HCT116 (cell line): ENCODE measurements at regions not wholly inside any gene's neighbourhood (a gene's known extent, or its start where the extent isn't known, plus 50 kb on each side); places are given as distances from the start of the nearest gene placed in this dataset.

Experiments used
- ATAC-seq: fragments of 200-7000 bp; cut with Tn5 transposase; 2 replicates; pipeline ENCODE4 v1.9.1; 2020; ENCODE audit warnings: mild to moderate bottlenecking, moderate library complexity
- BruUV-seq: library from RNA; stranded (reverse); fragments of 400-500 nt; replicated peaks from 2 replicates; lab custom pipeline; 2021; lab: Mats Ljungman, UMichigan
- CTCF ChIA-PET: fragments of 300-600 bp; sonication (Branson Sonifier 250); formaldehyde crosslinking; loops from one replicate; lab custom pipeline; 2021; ENCODE audit warnings: antibody characterized with exemption; lab: Charles Lee
- POLR2A ChIA-PET: fragments of 300-600, 350-600 bp; sonication (Branson Sonifier 250); formaldehyde crosslinking; loops from one replicate; lab custom pipeline; 2021; ENCODE audit warnings: antibody characterized with exemption; lab: Charles Lee
- RAD21 ChIA-PET, 2 experiments: fragments of 300-600 bp; sonication (Branson Sonifier 250); formaldehyde crosslinking; loops; one replicate each; lab custom pipeline; 2023; ENCODE audit warnings: low total read pairs in 2 of 2; ENCODE audit not compliant: uncharacterized antibody in 2 of 2, unreplicated experiment in 2 of 2, low non-redundant PET in 1 of 2; lab: Charles Lee
- DNase-seq: peaks from one replicate; pipeline ENCODE4 v3.0.0-alpha.2; 2010; ENCODE audit warnings: low read depth, low spot score
- H2AFZ ChIP-seq: fragments of 200-600 bp; shearing (Covaris generic), sonication (generic); 2 replicates; pipeline ENCODE4 v1.6.1; 2017; ENCODE audit warnings: low read depth, mixed run types, mixed read lengths, antibody characterized with exemption, low read length; ENCODE audit not compliant: poor library complexity, severe bottlenecking
- H3K27ac ChIP-seq: 2 replicates; pipeline ENCODE4 v1.5.1; 2012; ENCODE audit warnings: low read depth, low read length
- H3K27me3 ChIP-seq: fragments of 200-600 bp; sonication (generic); 2 replicates; pipeline ENCODE4 v1.6.1; 2016; ENCODE audit warnings: mixed run types, low read length, mixed read lengths; ENCODE audit not compliant: insufficient read depth
- H3K36me3 ChIP-seq, 2 experiments: fragments of 200-500 bp in 1 of 2; fragments of 200-600 bp in 1 of 2; sonication (Bioruptor generic) in 1 of 2; sonication (generic) in 1 of 2; 2 replicates each; pipeline versions ENCODE4 v1.5.1 to v1.6.1; 2014 to 2016; ENCODE audit warnings: low read length in 2 of 2, inconsistent platforms in 1 of 2, mixed read lengths in 1 of 2, mixed run types in 1 of 2; ENCODE audit not compliant: insufficient read depth in 2 of 2, control insufficient read depth in 1 of 2
- H3K4me1 ChIP-seq, 2 experiments: fragments of 200-600 bp in 1 of 2; sonication (generic) in 1 of 2; 2 replicates each; pipeline versions ENCODE4 v1.5.1 to v1.6.1; 2012 to 2017; ENCODE audit warnings: low read length in 2 of 2, inconsistent platforms in 1 of 2, mild to moderate bottlenecking in 1 of 2, mixed read lengths in 1 of 2, mixed run types in 1 of 2, moderate library complexity in 1 of 2; ENCODE audit not compliant: insufficient read depth in 2 of 2, control insufficient read depth in 1 of 2
- H3K4me2 ChIP-seq: fragments of 200-600 bp; sonication (generic); 2 replicates; pipeline ENCODE4 v1.6.1; 2017; ENCODE audit warnings: mixed run types, low read length, mixed read lengths
- H3K4me3 ChIP-seq, 2 experiments: fragments of 200-600 bp in 1 of 2; sonication (generic) in 1 of 2; replicated peaks in 1 of 2; 2 replicates each; pipeline ENCODE4 v1.5.1; 2011 to 2016; ENCODE audit warnings: low read length in 2 of 2, control low read depth in 1 of 2, low read depth in 1 of 2, mild to moderate bottlenecking in 1 of 2, mixed read lengths in 1 of 2, mixed run types in 1 of 2
- H3K79me2 ChIP-seq: fragments of 200-600 bp; sonication (generic); 2 replicates; pipeline ENCODE4 v1.6.1; 2017; ENCODE audit warnings: mild to moderate bottlenecking, mixed run types, low read length, moderate library complexity, mixed read lengths; ENCODE audit not compliant: insufficient read depth
- H3K9ac ChIP-seq: fragments of 200-600 bp; sonication (generic); 2 replicates; pipeline ENCODE4 v1.6.1; 2016; ENCODE audit warnings: low read length, mixed read lengths
- H3K9me2 ChIP-seq: fragments of 200-600 bp; sonication (generic), shearing (Covaris generic); 2 replicates; pipeline ENCODE4 v1.6.1; 2017; ENCODE audit warnings: mixed run types, mild to moderate bottlenecking, moderate library complexity; ENCODE audit not compliant: insufficient read depth
- H3K9me3 ChIP-seq, 2 experiments: fragments of 200-500 bp in 1 of 2; fragments of 200-600 bp in 1 of 2; sonication (Bioruptor generic) in 1 of 2; sonication (generic) in 1 of 2; 2 replicates each; pipeline ENCODE4 v1.6.1; 2014 to 2017; ENCODE audit warnings: low read length in 2 of 2, mixed read lengths in 2 of 2, inconsistent platforms in 1 of 2, low read depth in 1 of 2, mild to moderate bottlenecking in 1 of 2, mixed run types in 1 of 2, moderate library complexity in 1 of 2; ENCODE audit not compliant: control insufficient read depth in 1 of 2, insufficient read depth in 1 of 2
- H4K20me1 ChIP-seq: fragments of 200-600 bp; sonication (generic), shearing (Covaris generic); 2 replicates; pipeline ENCODE4 v1.6.1; 2017; ENCODE audit warnings: mixed run types, mild to moderate bottlenecking, moderate library complexity; ENCODE audit not compliant: insufficient read depth
- ATF3 ChIP-seq: IDR thresholded peaks from 2 replicates; pipeline ENCODE4 v1.6.1; 2012
- CBX3 ChIP-seq: IDR thresholded peaks from 2 replicates; pipeline ENCODE4 v1.6.1; 2012; ENCODE audit warnings: low read depth
- CEBPB ChIP-seq: IDR thresholded peaks from 2 replicates; pipeline ENCODE4 v1.6.1; 2012; ENCODE audit warnings: low read depth
- EZH2phosphoT487 ChIP-seq: fragments of 200-600 bp; IDR thresholded peaks from 2 replicates; pipeline ENCODE4 v1.6.1; 2018; ENCODE audit warnings: antibody characterized with exemption, borderline replicate concordance
- JUND ChIP-seq: IDR thresholded peaks from 2 replicates; pipeline ENCODE4 v1.6.1; 2012
- POLR2A ChIP-seq: IDR thresholded peaks from 2 replicates; pipeline ENCODE4 v1.7.0; 2011; ENCODE audit warnings: borderline replicate concordance; ENCODE audit not compliant: insufficient read depth, insufficient read length; ENCODE audit errors: extremely low read depth
- POLR2AphosphoS5 ChIP-seq: IDR thresholded peaks from 2 replicates; pipeline ENCODE4 v1.6.1; 2011; ENCODE audit warnings: mild to moderate bottlenecking, low read depth, low read length, moderate library complexity
- SIN3A ChIP-seq: IDR thresholded peaks from 2 replicates; pipeline ENCODE4 v1.6.1; 2012; ENCODE audit warnings: low read depth
- SP1 ChIP-seq: IDR thresholded peaks from 2 replicates; pipeline ENCODE4 v1.6.1; 2012; ENCODE audit warnings: low read depth
- SRF ChIP-seq: IDR thresholded peaks from 2 replicates; pipeline ENCODE4 v1.6.1; 2012; ENCODE audit warnings: low read depth
- TCF7L2 ChIP-seq: IDR thresholded peaks from 2 replicates; pipeline ENCODE4 v1.7.0; 2011; ENCODE audit warnings: borderline replicate concordance, inconsistent platforms; ENCODE audit not compliant: insufficient read depth, insufficient read length; ENCODE audit errors: extremely low read depth
- ZBTB33 ChIP-seq: IDR thresholded peaks from 2 replicates; pipeline ENCODE4 v1.6.1; 2011; ENCODE audit warnings: mild to moderate bottlenecking, low read length, moderate library complexity; ENCODE audit not compliant: insufficient replicate concordance; ENCODE audit errors: extremely low read depth
- ZFX ChIP-seq: fragments of 450-650 bp; IDR thresholded peaks from 2 replicates; pipeline ENCODE4 v1.6.1; 2017
- ZNF274 ChIP-seq: fragments of 200-500 bp; sonication (Bioruptor generic); IDR thresholded peaks from 2 replicates; pipeline ENCODE4 v1.6.1; 2014; ENCODE audit warnings: mild to moderate bottlenecking, low read depth, low read length, inconsistent platforms
- intact Hi-C: fragments of 100-400 bp; cut with micrococcal nuclease; formaldehyde crosslinking; loops from 2 replicates; pipeline ENCODE4 v1.10.0; 2022

- ChIA-PET CTCF (no interaction called here), RAD21 (no interaction called here), POLR2A (no interaction called here)
- Histone ChIP-seq H3K27me3 (no peaks in the 10 kb centered on the region), H2AFZ (no peak overlapping the region), H3K4me3 (no peak overlapping the region), H3K9ac (no peak overlapping the region), H3K4me2 (no peak overlapping the region), H3K9me2 (no peaks in the 10 kb centered on the region), H3K36me3 (no peaks in the 10 kb centered on the region), H3K79me2 (no peaks in the 10 kb centered on the region), H4K20me1 (no peaks in the 10 kb centered on the region), H3K4me1 (no peaks in the 10 kb centered on the region), H3K27ac (no peak overlapping the region), H3K9me3 (peaks cover 0 to 10% of the 10 kb centered on the region in 2 experiments; a peak in 1 of 4 replicates)
- ATAC-seq (no peak), DNase-seq (no peak)
- intact Hi-C loops: no loop called here
- TF ChIP-seq POLR2AphosphoS5 (no peak), ZNF274 (no peak), ZFX (no peak), JUND (no peak), CBX3 (no peak), SRF (no peak), SIN3A (no peak), EZH2phosphoT487 (no peak), POLR2A (no peak), TCF7L2 (no peak), ZBTB33 (no peak), SP1 (no peak), CEBPB (no peak), ATF3 (no peak)
- no TSS peak for BruUV-seq
These were observed 110.2 kb downstream of the TBXT start for GRCh38 chr6:166057431-166057830.
